ENCODE measurements at regions not wholly inside any gene's neighbourhood (a gene's known extent, or its start where the extent isn't known, plus 50 kb on each side); places are given as distances from the start of the nearest gene placed in this dataset.

- peak; percentile 13 for DNase-seq
Measured at GRCh38 chr3:189563853-189564563, 67.2 kb upstream of the TP63 start.

- no peak for DNase-seq
Measured at GRCh38 chr3:189566550-189567130, 64.5 kb upstream of the TP63 start.

- no peak for DNase-seq
Measured at GRCh38 chr3:189567322-189567721, 63.9 kb upstream of the TP63 start.

- no peak for DNase-seq
Measured at GRCh38 chr3:189567766-189568420, 63.3 kb upstream of the TP63 start.

- DNase-seq: no peak
Measured at GRCh38 chr3:189568961-189569360, 62.2 kb upstream of the TP63 start.

- DNase-seq: no peak
Measured at GRCh38 chr3:189569473-189569872, 61.7 kb upstream of the TP63 start.

- no peak for DNase-seq
Measured at GRCh38 chr3:189570916-189571315, 60.3 kb upstream of the TP63 start.

- no peak for DNase-seq
Measured at GRCh38 chr3:189572249-189572648, 58.9 kb upstream of the TP63 start.

GRCh38 chr3:189573004-189573403 is 58.2 kb upstream of the TP63 start:
- DNase-seq: no peak

- DNase-seq: no peak
Measured at GRCh38 chr3:189576486-189576885, 54.7 kb upstream of the TP63 start.

GRCh38 chr3:189577050-189577951 is 53.9 kb upstream of the TP63 start:
- no peak for DNase-seq

- no peak for DNase-seq
Measured at GRCh38 chr3:189580190-189580589, 51.0 kb upstream of the TP63 start.

Data from activated naive CD4-positive, alpha-beta T cell treated with anti-CD3 and anti-CD28 coated beads, Interleukin-2, amount 50 U/mL, for 16 hours (primary cell).